ENCODE measurements at regions not wholly inside any gene's neighbourhood (a gene's known extent, or its start where the extent isn't known, plus 50 kb on each side); places are given as distances from the start of the nearest gene placed in this dataset.

DNA sequence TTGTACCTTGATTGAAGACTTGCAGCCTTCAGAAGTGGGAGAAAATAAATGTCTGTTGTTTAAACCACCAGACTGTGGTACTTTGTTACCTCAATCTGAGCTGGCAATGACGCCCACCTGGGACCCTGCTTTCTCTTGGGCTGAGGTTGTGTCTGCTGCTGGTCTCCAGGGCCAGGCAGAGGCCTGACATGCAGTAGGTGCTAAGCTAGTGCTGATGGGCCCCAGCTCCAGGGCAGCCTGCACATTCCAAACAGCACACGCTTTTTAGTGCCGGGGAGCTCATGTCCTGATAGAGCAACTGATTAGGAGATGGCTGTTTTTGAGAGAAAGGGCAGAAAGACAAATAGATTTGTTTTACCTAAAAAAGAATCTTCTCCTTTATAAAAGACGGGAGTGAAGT lies 664.0 kb upstream of the HS6ST1 start:
- DNase-seq (ENCODE audit: low read depth): no peak

DNA sequence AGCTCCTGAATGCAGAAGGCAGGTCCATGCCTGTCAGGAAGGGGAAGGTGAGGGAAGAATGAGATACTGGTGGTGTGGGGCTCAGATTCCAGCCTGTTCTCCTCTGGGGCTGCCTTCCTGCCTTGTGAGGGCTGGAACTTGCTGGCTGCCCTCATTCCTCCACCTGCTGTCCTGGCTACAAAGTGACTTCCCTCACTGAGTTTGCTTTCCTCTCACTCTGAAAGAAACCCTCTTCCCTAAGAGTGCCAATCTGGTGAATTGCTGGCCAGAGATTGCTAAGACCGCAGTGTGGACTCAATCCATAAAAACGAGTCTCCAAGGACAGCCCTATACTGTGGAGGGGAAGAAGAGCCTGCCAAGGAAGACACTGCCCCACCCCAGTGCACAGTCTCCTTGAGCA lies 664.4 kb upstream of the HS6ST1 start:
- DNase-seq (ENCODE audit: low read depth): no peak

- no peak for DNase-seq (ENCODE audit: low read depth)
Observed at GRCh38 chr2:128984081-128984480, 665.4 kb upstream of the HS6ST1 start.

GRCh38 chr2:128984855-128985254 lies 666.2 kb upstream of the HS6ST1 start:
- DNase-seq (ENCODE audit: low read depth): no peak

- DNase-seq (ENCODE audit: low read depth): no peak
Observed at GRCh38 chr2:128986026-128986715, 667.5 kb upstream of the HS6ST1 start.

DNA sequence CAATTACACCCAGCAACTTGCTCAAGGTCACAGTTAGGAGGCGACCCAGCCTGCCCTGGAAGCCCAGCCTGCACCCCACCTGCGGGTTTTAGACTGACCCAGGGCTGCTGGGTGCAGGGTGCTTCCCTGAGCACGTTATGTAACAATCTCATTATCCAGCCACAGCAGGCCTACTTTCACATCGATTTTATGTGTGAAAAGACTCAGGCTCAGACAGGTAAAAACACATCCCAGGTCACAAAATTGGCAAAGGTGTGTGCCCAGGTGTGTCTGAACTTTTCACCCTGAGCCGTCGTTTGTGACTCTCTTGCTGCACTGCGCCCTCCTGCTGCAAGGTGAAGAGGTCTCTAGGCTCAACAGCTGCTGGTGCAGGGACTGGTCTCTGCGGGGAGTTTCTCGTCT lies 668.2 kb upstream of the HS6ST1 start:
- DNase-seq (ENCODE audit: low read depth): no peak

GRCh38 chr2:128988326-128988725 lies 669.7 kb upstream of the HS6ST1 start:
- no peak for DNase-seq (ENCODE audit: low read depth)

GRCh38 chr2:128988967-128989366 lies 670.3 kb upstream of the HS6ST1 start:
- DNase-seq (ENCODE audit: low read depth): no peak

- DNase-seq (ENCODE audit: low read depth): no peak
Observed at GRCh38 chr2:128995086-128995485, 676.4 kb upstream of the HS6ST1 start.

- DNase-seq (ENCODE audit: low read depth): no peak
Observed at GRCh38 chr2:128996078-128996477, 677.4 kb upstream of the HS6ST1 start.

- no peak for DNase-seq (ENCODE audit: low read depth)
Observed at GRCh38 chr2:128997166-128997866, 678.6 kb upstream of the HS6ST1 start.

GRCh38 chr2:129001926-129002325 lies 683.3 kb upstream of the HS6ST1 start:
- DNase-seq (ENCODE audit: low read depth): no peak

GRCh38 chr2:129002751-129003150 lies 684.1 kb upstream of the HS6ST1 start:
- no peak for DNase-seq (ENCODE audit: low read depth)

- DNase-seq (ENCODE audit: low read depth): no peak
Observed at GRCh38 chr2:129004485-129004884, 685.8 kb upstream of the HS6ST1 start.

- no peak for DNase-seq (ENCODE audit: low read depth)
Observed at GRCh38 chr2:129004940-129005490, 686.3 kb upstream of the HS6ST1 start.

- no peak for DNase-seq (ENCODE audit: low read depth)
Observed at GRCh38 chr2:129006135-129006886, 687.6 kb upstream of the HS6ST1 start.

GRCh38 chr2:129006901-129007300 lies 688.2 kb upstream of the HS6ST1 start:
- no peak for DNase-seq (ENCODE audit: low read depth)

GRCh38 chr2:129008055-129008880 lies 689.6 kb upstream of the HS6ST1 start:
- no peak for DNase-seq (ENCODE audit: low read depth)

DNA sequence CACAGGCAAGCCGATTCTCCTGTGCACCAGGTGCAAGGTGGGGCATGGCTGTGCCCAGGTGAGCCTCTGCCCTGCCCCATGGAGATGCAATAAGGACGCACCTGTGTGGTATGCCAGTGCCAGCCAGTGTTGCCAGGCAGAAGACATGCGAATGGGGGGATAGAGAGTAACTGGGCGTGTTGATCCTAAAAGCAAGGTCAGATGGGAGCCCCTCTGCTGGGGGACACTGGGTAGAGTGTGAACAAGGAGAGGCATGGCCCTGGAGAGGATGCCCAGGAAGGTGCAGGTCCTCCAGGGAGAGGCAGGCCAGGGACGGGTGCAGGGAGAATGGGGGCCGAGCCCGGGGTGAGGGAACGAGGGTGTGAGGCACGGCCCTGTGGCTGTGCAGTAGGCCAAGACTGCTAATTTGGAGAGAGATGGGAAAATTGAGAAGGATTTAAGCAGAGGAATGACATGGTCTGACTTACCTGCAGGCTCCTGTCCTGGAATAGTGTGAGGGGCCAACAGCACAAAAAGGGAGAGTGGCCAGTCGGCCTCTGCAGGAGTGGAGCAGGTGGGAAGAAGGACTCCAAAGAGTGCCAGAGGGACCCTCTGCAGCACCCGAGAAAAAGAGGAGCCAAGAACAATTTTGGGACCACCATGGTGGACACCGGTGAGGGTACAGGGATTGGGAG lies 690.4 kb upstream of the HS6ST1 start:
- no peak for DNase-seq (ENCODE audit: low read depth)

DNA sequence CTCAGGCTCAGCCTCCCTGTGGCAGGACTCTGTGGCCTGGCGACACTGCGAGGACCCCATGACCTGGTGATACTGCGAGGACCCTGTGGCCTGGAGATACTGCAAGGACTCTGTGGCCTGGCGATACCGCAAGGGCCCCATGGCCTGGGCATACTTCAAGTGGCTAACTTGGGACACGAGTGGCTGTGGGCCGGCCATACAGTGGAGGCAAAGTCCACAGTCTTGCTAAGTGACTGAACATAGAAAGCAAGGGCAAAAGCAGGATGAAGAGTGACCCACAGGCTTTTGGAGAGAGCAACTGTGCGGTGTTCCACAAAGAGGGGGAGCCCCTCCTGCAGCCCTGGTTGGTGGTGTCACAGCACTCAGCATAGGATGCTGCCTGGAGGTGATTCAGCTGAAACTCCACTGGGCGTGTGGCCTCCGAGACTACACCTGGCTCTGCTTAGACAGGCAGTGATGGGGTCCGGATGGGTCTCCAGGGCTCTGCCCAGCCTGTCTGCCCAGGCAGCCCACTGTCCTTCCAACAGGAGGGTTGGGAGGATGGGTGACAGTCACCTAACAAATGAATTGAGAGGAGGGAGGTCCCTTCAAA lies 691.0 kb upstream of the HS6ST1 start:
- DNase-seq (ENCODE audit: low read depth): no peak

DNA sequence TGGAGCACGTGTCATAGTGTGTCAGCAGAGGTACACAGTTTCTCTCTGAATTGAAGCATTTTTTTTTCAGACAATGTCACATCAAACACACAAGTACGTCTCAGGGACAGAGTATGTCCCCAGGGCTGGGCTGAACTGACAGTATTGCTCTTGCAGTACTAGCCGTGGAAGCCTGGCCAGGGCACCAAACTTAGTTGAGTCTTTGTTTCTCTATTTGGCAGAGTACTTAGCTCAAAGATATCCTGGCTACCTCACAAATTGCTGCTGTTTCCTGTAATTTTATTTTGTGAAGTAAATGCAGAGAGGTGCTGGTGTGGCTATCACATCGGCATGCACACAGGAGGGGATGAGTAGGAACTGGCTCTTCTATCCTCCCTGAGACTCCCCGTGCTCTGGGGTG lies 691.6 kb upstream of the HS6ST1 start:
- no peak for DNase-seq (ENCODE audit: low read depth)

All from stimulated activated CD8-positive, alpha-beta memory T cell treated with anti-CD3 and anti-CD28 coated beads, Interleukin-4, amount 100 ng/mL, for 24 hours (primary cell).